Parathyroid adenoma (tissue), 2 donors: ENCODE measurements at regions not wholly inside any gene's neighbourhood (a gene's known extent, or its start where the extent isn't known, plus 50 kb on each side); places are given as distances from the start of the nearest gene placed in this dataset.

Experiments
- H2AFZ ChIP-seq: fragments of 300-600 bp; sonication (generic); one replicate; pipeline ENCODE4 v1.7.0; 2017; ENCODE audit warnings: antibody characterized with exemption, mild to moderate bottlenecking
- H3K27ac ChIP-seq: fragments of 300-600 bp; sonication (generic); one replicate; pipeline ENCODE4 v1.7.0; 2017
- H3K27me3 ChIP-seq: fragments of 300-600 bp; sonication (generic); one replicate; pipeline ENCODE4 v1.7.0; 2017; ENCODE audit warnings: low read length; ENCODE audit not compliant: control insufficient read depth, insufficient read depth
- H3K36me3 ChIP-seq: fragments of 300-600 bp; sonication (generic); one replicate; pipeline ENCODE4 v1.7.0; 2017; ENCODE audit warnings: low read length; ENCODE audit not compliant: control insufficient read depth, insufficient read depth
- H3K4me1 ChIP-seq: fragments of 300-600 bp; sonication (generic); one replicate; pipeline ENCODE4 v1.7.0; 2017; ENCODE audit warnings: control low read depth
- H3K4me2 ChIP-seq: fragments of 300-600 bp; sonication (generic); one replicate; pipeline ENCODE4 v1.7.0; 2017; ENCODE audit warnings: low read length
- H3K4me3 ChIP-seq: fragments of 300-600 bp; sonication (generic); one replicate; pipeline ENCODE4 v1.7.0; 2017; ENCODE audit warnings: low read depth, low read length
- H3K79me2 ChIP-seq: fragments of 300-600 bp; sonication (generic); one replicate; pipeline ENCODE4 v1.7.0; 2017; ENCODE audit warnings: control low read depth
- H3K9ac ChIP-seq: fragments of 300-600 bp; sonication (generic); one replicate; pipeline ENCODE4 v1.7.0; 2017; ENCODE audit warnings: mild to moderate bottlenecking
- H3K9me3 ChIP-seq: fragments of 300-600 bp; sonication (generic); one replicate; pipeline ENCODE4 v1.7.0; 2017; ENCODE audit warnings: low read length; ENCODE audit not compliant: control insufficient read depth
- CTCF ChIP-seq: fragments of 300-600 bp; sonication (generic); IDR thresholded peaks from one replicate; pipeline ENCODE4 v1.7.0; 2017; ENCODE audit warnings: antibody characterized with exemption, mild to moderate bottlenecking
- donor health status: primary hyperparathyroidism.

GRCh38 chr17:12478311-12478710 is 187.4 kb upstream of the MYOCD start:
- Histone ChIP-seq H3K27me3 (no peaks in the 10 kb centered on the region), H3K4me1 (no peaks in the 10 kb centered on the region), H3K9ac (no peak overlapping the region), H2AFZ (no peak overlapping the region), H3K4me3 (no peak overlapping the region), H3K27ac (no peak overlapping the region), H3K36me3 (no peaks in the 10 kb centered on the region), H3K9me3 (no peaks in the 10 kb centered on the region), H3K79me2 (no peaks in the 10 kb centered on the region), H3K4me2 (no peak overlapping the region)
- TF ChIP-seq CTCF: no peak

GRCh38 chr17:12485361-12485906 is 180.3 kb upstream of the MYOCD start:
- Histone ChIP-seq H3K9ac (no peak overlapping the region), H3K36me3 (no peaks in the 10 kb centered on the region), H3K4me1 (no peaks in the 10 kb centered on the region), H3K4me3 (no peak overlapping the region), H3K4me2 (no peak overlapping the region), H3K27me3 (no peaks in the 10 kb centered on the region), H3K9me3 (no peaks in the 10 kb centered on the region), H3K27ac (no peak overlapping the region), H3K79me2 (no peaks in the 10 kb centered on the region), H2AFZ (no peak overlapping the region)
- TF ChIP-seq CTCF: no peak

- H3K27ac ChIP-seq: no peak overlapping the region
- no peak overlapping the region for H3K4me3 ChIP-seq
- H3K9ac ChIP-seq: no peak overlapping the region
- no peak for TF ChIP-seq CTCF
- no peak overlapping the region for H2AFZ ChIP-seq
- no peaks in the 10 kb centered on the region for H3K27me3 ChIP-seq
- no peaks in the 10 kb centered on the region for H3K79me2 ChIP-seq
- H3K9me3 ChIP-seq: no peaks in the 10 kb centered on the region
- H3K36me3 ChIP-seq: no peaks in the 10 kb centered on the region
- H3K4me1 ChIP-seq: no peaks in the 10 kb centered on the region
- H3K4me2 ChIP-seq: no peak overlapping the region
Measured at GRCh38 chr17:12489325-12489724, 176.4 kb upstream of the MYOCD start.

- Histone ChIP-seq H2AFZ (no peak overlapping the region), H3K36me3 (no peaks in the 10 kb centered on the region), H3K4me2 (no peak overlapping the region), H3K9me3 (no peaks in the 10 kb centered on the region), H3K4me3 (no peak overlapping the region), H3K27ac (no peak overlapping the region), H3K79me2 (no peaks in the 10 kb centered on the region), H3K27me3 (no peaks in the 10 kb centered on the region), H3K9ac (no peak overlapping the region), H3K4me1 (no peaks in the 10 kb centered on the region)
- TF ChIP-seq CTCF: no peak
Measured at GRCh38 chr17:12492450-12492849, 173.2 kb upstream of the MYOCD start.

- TF ChIP-seq CTCF: no peak
- no peak overlapping the region for H3K4me3 ChIP-seq
- no peaks in the 10 kb centered on the region for H3K9me3 ChIP-seq
- no peak overlapping the region for H3K27ac ChIP-seq
- H3K36me3 ChIP-seq: no peaks in the 10 kb centered on the region
- H3K4me1 ChIP-seq: no peaks in the 10 kb centered on the region
- no peaks in the 10 kb centered on the region for H3K27me3 ChIP-seq
- no peak overlapping the region for H3K4me2 ChIP-seq
- H3K9ac ChIP-seq: no peak overlapping the region
- no peak overlapping the region for H2AFZ ChIP-seq
- no peaks in the 10 kb centered on the region for H3K79me2 ChIP-seq
Measured at GRCh38 chr17:12505866-12506265, 159.8 kb upstream of the MYOCD start.
